KG1 (cell line): ENCODE measurements at regions not wholly inside any gene's neighbourhood (a gene's known extent, or its start where the extent isn't known, plus 50 kb on each side); places are given as distances from the start of the nearest gene placed in this dataset.
A peak's percentile ranks its signal among the peaks of the same experiment; 100 is the strongest.

ENCODE experiments used
- DNase-seq: peaks from one replicate; lab custom pipeline; 2025; lab: John Stamatoyannopoulos, UW

GRCh38 chr7:72524037-72524436, 111.9 kb upstream of the CALN1 start:
- DNase-seq = no peak

GRCh38 chr7:72504061-72504706, 92.0 kb upstream of the CALN1 start:
- DNase-seq = no peak

- DNase-seq = no peak
Observed at GRCh38 chr7:72503644-72504043, 91.5 kb upstream of the CALN1 start.

GRCh38 chr7:72494807-72495206, 82.7 kb upstream of the CALN1 start:
- DNase-seq = no peak

GRCh38 chr7:72493850-72494661, 81.9 kb upstream of the CALN1 start:
- DNase-seq = peak; percentile 51

GRCh38 chr7:72492461-72493065, 80.4 kb upstream of the CALN1 start:
- DNase-seq = no peak

- no peak for DNase-seq
Observed at GRCh38 chr7:72490301-72490700, 78.2 kb upstream of the CALN1 start.

- DNase-seq = no peak
Observed at GRCh38 chr7:72481934-72482333, 69.8 kb upstream of the CALN1 start.

- no peak for DNase-seq
Observed at GRCh38 chr7:72476608-72477305, 64.6 kb upstream of the CALN1 start.

- DNase-seq = no peak
Observed at GRCh38 chr7:72467237-72467636, 55.1 kb upstream of the CALN1 start.

GRCh38 chr7:72466797-72467196, 54.7 kb upstream of the CALN1 start:
- DNase-seq = no peak

GRCh38 chr7:72465521-72465920, 53.4 kb upstream of the CALN1 start:
- no peak for DNase-seq

GRCh38 chr7:72462311-72462710, 50.2 kb upstream of the CALN1 start:
- DNase-seq = no peak
